GM18909 (cell line): ENCODE measurements at regions not wholly inside any gene's neighbourhood (a gene's known extent, or its start where the extent isn't known, plus 50 kb on each side); places are given as distances from the start of the nearest gene placed in this dataset.

ENCODE experiments used
- ATAC-seq: cut with Tn5 transposase; IDR thresholded peaks from one replicate; pipeline ENCODE4 v1.9.1; 2021; ENCODE audit warnings: mild to moderate bottlenecking; ENCODE audit not compliant: unreplicated experiment, poor library complexity

GRCh38 chr2:134128746-134129145 is 125.1 kb upstream of the MGAT5 start:
- ATAC-seq, result no peak

DNA sequence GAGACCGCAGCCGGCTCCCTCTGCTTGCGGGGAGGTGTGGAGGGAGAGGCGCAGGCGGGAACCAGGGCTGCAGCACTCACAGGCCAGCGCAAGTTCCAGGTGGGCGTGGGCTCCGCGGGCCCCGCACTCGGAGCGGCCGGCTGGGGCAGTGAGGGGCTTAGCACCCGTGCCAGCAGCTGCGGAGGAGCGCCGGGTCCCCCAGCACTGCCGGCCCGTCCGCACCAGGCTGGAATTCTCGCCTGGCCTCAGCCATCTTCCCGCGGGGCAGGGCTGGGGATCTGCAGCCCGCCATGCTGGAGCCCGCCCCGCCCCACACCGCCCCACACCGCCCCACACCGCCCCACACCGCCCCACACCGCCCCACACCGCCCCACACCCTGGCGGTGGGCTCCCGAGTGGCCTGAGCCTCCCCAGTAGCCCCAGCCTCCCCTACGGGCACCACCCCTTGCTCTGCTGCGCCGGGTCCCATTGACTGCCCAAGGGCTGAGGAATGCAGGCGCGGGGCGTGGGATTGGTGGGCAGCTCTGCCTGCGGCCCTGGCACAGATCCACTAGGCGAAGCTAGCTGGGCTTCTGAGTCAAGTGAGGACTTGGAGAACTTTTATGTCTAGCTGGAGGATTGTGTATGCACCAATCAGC is 123.9 kb upstream of the MGAT5 start:
- no peak for ATAC-seq

GRCh38 chr2:134131681-134132489 is 122.0 kb upstream of the MGAT5 start:
- no peak for ATAC-seq

DNA sequence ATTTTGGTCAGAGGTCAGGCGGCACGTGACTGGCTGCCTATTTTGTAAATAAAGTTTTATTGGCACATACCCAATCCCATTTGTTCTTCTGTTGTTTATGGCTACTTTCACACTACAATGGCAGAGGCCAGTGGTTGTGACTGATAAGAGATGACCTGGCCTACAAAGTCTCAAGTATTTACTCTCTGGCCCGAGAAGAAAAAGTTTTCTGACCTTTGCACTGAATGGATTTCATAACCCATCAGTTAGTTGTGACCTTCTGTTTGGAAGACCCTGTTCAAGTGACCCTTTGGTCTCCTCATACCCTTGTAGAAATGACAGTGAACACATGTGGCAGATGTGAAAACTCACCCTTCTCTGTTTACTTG is 121.4 kb upstream of the MGAT5 start:
- no peak for ATAC-seq

- no peak for ATAC-seq
These were observed 120.1 kb upstream of the MGAT5 start for GRCh38 chr2:134133622-134134312.

- ATAC-seq, result no peak
These were observed 119.6 kb upstream of the MGAT5 start for GRCh38 chr2:134134313-134134706.

DNA sequence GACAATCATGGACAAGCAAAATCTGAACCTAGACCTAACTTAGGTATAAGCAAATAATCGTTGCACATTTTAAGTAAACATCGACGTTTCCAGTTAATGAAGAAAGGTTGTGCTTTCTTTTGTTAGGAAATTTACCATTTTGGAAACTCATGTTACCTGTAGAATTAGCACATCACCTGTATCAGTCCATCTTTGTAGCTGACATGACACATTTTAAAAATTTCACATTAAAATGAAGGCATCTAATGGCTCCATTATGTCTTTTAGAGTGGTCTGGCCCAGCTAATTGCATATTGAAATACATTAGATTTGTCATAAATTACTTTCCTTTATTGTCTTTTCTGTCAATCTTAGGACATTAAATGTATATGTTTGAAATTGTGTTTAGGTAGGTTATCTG is 119.0 kb upstream of the MGAT5 start:
- ATAC-seq, result no peak

DNA sequence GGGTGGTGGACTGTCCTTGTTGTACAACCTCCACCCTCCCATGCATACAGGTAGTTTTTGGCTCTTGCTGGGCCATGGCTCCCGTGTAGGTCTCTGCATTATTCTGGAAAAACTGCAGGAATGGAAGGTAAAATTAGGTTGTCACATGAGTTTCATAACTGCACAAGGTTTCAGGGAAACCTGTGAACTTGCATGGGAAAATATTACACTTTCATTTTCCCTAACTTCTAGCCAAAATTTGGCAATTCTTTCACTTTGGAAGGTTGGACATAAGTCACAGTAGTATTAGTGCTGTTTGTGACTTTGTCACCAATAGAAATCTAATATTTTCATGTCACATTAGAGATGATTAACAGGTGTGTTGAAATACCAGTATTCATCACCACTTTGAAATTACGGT is 118.1 kb upstream of the MGAT5 start:
- no peak for ATAC-seq

- no peak for ATAC-seq
These were observed 117.1 kb upstream of the MGAT5 start for GRCh38 chr2:134136731-134137130.

GRCh38 chr2:134137182-134137611 is 116.7 kb upstream of the MGAT5 start:
- ATAC-seq, result no peak

DNA sequence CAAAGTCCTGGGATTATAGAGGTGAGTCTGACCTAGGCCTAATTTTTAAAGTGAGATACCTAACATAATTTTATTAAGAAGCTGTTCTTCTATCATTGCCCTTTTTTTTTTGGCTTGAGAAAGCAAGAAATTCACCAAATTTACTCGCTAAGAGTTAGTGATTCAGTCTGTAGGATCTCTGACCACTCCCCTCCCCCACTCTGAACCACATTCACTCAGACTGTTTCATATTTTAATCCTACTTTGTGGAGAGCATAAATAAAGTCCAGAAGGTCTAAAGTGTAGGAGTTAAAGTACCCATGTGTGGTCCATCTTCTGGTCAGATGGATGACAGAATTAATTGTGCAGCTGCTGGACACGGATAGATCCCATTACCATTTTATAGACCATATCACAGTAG is 115.8 kb upstream of the MGAT5 start:
- ATAC-seq, result no peak

DNA sequence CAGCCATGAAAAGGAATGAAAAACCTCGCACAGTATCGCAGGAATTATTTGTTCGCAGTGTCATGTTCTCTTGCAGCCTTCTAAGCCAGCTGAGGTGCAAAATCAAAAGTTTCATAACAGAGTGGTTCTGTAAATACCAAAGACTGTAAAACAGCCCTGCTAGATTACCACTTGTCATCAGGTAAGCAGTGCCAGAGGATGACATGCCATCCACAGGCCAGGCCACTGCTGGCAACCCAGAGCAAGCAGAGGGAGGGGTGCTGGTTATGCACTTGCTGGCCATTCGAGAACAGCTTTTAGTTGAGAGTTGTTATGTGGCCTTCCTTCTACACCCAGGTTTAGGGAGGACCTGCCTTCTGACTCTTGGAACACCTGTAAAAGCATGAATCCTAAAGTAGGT is 114.3 kb upstream of the MGAT5 start:
- no peak for ATAC-seq

DNA sequence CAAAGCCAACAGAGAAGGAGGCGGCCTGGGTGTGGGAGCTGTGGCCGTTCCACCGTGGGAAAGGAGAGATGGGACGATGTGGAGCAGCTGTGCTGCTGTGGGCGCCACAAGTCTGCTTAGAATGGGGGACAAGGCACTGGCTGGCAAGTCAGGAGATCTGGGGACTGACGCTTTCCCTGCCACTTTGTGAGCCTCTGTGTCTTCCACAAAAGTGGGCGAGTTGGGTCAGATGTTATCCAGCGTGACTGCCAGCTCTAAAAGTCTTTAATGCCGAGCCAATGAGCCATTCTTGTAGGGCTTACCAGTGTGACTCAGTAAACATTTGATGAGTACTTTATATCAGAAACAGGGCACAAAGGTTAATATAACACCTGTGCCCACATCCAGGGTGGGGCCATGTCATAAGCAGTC is 113.6 kb upstream of the MGAT5 start:
- no peak for ATAC-seq

DNA sequence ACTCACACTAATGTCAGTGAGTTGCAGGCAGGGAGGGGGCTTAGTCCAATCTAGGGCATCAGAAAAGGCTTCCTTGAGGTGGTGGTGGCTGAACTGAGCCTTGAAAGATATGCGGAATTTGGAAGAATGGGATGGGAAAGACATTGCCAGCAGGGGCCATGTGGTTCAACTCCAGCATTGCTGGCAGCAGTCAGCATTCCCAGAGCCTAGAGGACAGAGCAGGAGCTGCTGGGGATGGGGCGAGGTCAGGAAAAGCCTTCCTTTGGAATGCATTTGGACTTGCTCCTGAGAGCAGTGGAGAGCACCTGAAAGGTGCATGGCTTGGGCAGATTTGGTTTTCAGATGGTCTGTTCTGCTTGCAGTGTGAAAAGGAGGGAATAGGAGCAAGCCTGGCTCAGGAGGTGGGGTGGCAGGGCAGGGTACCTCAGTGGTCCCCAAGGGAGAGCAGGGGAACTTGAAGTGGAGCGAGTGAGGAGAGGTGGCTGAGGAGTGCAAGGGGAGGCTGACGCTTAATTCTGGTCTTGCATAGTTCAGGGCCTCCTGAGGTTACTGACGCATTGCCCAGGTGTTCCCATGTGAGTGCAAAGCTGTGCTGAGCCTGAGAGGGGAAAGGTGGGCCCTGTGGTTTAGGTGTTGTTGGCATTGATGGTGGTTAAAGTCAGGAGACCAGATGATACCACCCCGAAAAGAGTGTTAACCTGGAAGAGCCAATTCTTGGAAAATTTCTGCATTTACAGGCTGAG is 112.1 kb upstream of the MGAT5 start:
- no peak for ATAC-seq

DNA sequence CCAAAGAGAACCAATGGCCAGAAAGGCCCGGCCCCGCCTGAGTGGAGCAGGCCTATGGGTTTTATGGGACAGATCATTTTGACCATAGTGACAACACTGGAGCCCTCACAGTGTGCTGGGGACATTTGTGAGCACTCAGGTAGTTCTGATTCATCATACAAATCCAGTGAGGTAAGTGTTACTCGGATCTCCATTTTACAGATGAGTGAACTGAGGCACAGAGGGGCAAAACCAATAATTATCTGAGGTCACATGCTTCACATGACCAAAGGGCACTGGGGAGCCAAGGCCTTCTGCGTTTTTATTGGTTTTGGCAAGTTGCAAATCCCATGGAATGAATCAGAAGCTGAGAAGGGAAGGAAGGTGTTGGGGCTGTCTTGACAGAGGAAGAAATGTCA is 111.5 kb upstream of the MGAT5 start:
- ATAC-seq, result no peak

GRCh38 chr2:134142903-134143302 is 111.0 kb upstream of the MGAT5 start:
- ATAC-seq, result no peak

DNA sequence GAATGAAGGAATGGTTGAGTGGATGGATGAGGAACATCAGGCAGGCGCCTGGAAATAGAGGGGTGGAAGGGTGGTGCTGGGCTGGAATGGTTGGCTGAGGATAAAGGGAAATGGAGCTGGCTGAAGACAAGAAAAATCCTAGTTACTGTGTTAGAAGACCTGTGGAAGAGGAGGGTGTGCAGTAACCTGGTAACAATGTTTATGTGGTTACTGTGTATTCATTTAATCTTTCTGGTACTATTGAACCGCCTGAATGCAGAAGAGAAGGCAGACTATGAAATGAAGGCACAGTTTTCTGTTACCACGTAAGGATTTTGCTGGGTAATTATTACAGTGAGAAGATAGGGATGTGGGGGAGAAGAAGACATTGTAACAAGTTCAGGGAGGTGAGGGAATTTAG is 110.3 kb upstream of the MGAT5 start:
- ATAC-seq, result no peak

DNA sequence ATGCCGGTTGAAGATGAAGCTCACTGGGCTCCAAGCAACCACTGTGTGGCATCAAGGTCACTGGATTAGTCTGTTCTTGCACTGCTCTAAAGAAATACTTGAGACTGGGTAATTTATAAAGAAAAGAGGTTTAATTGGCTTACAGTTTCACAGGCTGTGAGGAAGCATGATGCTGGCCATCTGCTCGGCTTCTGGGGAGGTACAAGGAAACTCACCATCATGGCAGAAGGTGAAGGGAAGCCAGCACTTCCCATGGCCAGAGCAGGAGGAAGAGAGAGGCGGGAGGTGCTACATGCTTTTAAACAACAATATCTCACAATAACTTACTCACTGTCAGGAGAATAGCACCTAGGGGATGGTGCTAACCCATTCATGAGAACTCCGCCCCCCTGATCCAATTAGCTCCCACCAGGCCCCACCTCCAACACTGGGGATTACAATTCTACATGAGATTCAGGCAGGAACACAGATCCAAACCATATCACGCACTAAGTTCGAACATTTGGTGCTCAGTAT is 109.7 kb upstream of the MGAT5 start:
- ATAC-seq, result no peak

GRCh38 chr2:134144651-134145050 is 109.2 kb upstream of the MGAT5 start:
- ATAC-seq, result no peak

- no peak for ATAC-seq
These were observed 108.4 kb upstream of the MGAT5 start for GRCh38 chr2:134145519-134145918.

DNA sequence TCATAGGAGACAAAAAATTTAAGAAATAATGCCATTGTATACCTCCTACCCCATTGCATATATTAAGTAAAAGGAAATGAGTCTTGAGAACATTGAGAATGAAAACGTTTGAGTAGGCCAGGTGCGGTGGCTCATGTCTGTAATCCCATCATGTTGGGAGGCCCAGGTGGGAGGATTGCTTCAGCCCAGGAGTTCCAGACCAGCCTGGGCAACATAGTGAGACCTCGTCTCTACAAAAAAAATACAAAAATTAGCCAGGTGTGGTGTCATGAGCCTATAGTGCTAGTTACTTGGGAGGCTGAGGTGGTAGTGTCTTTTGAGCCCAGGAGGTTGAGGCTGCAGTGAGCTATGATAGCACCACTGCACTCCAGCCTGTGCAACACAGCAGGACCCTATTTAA is 107.7 kb upstream of the MGAT5 start:
- ATAC-seq, result no peak
